Endodermal cell (in vitro differentiated cells): ENCODE measurements at regions not wholly inside any gene's neighbourhood (a gene's known extent, or its start where the extent isn't known, plus 50 kb on each side); places are given as distances from the start of the nearest gene placed in this dataset.

ENCODE experiments used
- DNase-seq: peaks from one replicate; pipeline ENCODE4 v3.0.0-alpha.2; 2017
- H3K27ac ChIP-seq: 2 replicates; pipeline ENCODE4 v1.5.1; 2013; ENCODE audit warnings: mild to moderate bottlenecking, low read depth, low read length, moderate library complexity
- H3K27me3 ChIP-seq: 2 replicates; pipeline ENCODE4 v1.6.1; 2013; ENCODE audit warnings: mild to moderate bottlenecking, low read length, moderate library complexity; ENCODE audit not compliant: insufficient read depth, control insufficient read depth, poor library complexity, severe bottlenecking
- H3K36me3 ChIP-seq: 2 replicates; pipeline ENCODE4 v1.7.0; 2013; ENCODE audit warnings: mild to moderate bottlenecking, low read length, moderate library complexity; ENCODE audit not compliant: control insufficient read depth, insufficient read depth
- H3K4me1 ChIP-seq: one replicate; pipeline ENCODE4 v1.7.0; 2013; ENCODE audit warnings: low read length; ENCODE audit not compliant: control insufficient read depth, insufficient read depth
- H3K4me3 ChIP-seq: 2 replicates; pipeline ENCODE4 v1.5.1; 2013; ENCODE audit warnings: mild to moderate bottlenecking, low read length, moderate library complexity
- H3K9ac ChIP-seq: 2 replicates; pipeline ENCODE4 v1.6.1; 2013; ENCODE audit warnings: mild to moderate bottlenecking, low read length, moderate library complexity; ENCODE audit not compliant: poor library complexity, severe bottlenecking; ENCODE audit errors: extremely low read depth
- H3K9me3 ChIP-seq: 2 replicates; pipeline ENCODE4 v1.6.1; 2013; ENCODE audit warnings: mild to moderate bottlenecking, low read length, moderate library complexity; ENCODE audit not compliant: control insufficient read depth
- H3K27ac Mint-ChIP-seq: 2 replicates; pipeline ENCODE4 v1.8.0; 2020; ENCODE audit warnings: mixed read lengths
- H3K27me3 Mint-ChIP-seq: 2 replicates; pipeline ENCODE4 v1.8.0; 2021; ENCODE audit warnings: mild to moderate bottlenecking, mixed read lengths; ENCODE audit not compliant: insufficient read depth
- H3K36me3 Mint-ChIP-seq: 2 replicates; pipeline ENCODE4 v1.8.0; 2020; ENCODE audit warnings: low read depth, mixed read lengths
- H3K4me1 Mint-ChIP-seq: 2 replicates; pipeline ENCODE4 v1.8.0; 2020; ENCODE audit warnings: mixed read lengths
- H3K4me3 Mint-ChIP-seq: 2 replicates; pipeline ENCODE4 v1.8.0; 2020; ENCODE audit warnings: mild to moderate bottlenecking, moderate library complexity, mixed read lengths
- H3K9me3 Mint-ChIP-seq: 2 replicates; pipeline ENCODE4 v1.8.0; 2020; ENCODE audit warnings: mild to moderate bottlenecking, mixed read lengths
- WGBS, 2 experiments: methylation state at CpG; one replicate each; pipeline versions ENCODE4 v1.1.5 to v1.1.7; 2013; ENCODE audit warnings: missing lambda C conversion rate in 2 of 2, mixed read lengths in 1 of 2; ENCODE audit not compliant: insufficient coverage in 1 of 2, insufficient read length in 1 of 2; 5-methylcytosine and 5-hydroxymethylcytosine counted together
- TF ChIP-seq, protein P1 (sequence below): fragments of 200-600 bp; sonication (generic); conservative IDR thresholded peaks from 2 replicates; pipeline ENCODE4 v1.5.0; 2021; ENCODE audit warnings: antibody characterized with exemption, mild to moderate bottlenecking

DNA sequence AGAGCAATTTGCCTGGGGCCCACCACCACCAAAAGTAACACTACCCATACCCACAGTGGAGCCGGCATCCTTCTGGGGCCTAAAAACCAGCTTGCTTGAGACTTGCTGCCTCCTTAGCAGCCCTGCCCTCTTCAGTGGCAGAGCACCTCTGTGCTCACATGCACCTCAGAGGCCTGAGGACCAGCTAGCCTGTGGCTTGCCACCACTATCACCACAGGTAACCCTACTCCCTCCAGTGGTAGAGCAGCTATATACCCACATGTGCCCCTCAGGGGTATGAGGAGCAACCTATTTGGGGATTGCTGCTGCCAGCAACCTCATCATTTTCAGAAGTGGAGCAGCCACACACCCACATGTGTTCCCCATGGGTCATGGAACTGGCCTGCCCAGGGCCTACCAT, 111.4 kb upstream of the SPRY2 start:
- WGBS, 2 experiments, result 100% methylated on average over 1 of the region's 1 CpG; no CpG with 5 or more reads in 1 of the 2 experiments
- H3K27ac Mint-ChIP-seq, result no peak overlapping the region
- no peaks in the 10 kb centered on the region for H3K9me3 Mint-ChIP-seq
- TF ChIP-seq, protein P1, sequence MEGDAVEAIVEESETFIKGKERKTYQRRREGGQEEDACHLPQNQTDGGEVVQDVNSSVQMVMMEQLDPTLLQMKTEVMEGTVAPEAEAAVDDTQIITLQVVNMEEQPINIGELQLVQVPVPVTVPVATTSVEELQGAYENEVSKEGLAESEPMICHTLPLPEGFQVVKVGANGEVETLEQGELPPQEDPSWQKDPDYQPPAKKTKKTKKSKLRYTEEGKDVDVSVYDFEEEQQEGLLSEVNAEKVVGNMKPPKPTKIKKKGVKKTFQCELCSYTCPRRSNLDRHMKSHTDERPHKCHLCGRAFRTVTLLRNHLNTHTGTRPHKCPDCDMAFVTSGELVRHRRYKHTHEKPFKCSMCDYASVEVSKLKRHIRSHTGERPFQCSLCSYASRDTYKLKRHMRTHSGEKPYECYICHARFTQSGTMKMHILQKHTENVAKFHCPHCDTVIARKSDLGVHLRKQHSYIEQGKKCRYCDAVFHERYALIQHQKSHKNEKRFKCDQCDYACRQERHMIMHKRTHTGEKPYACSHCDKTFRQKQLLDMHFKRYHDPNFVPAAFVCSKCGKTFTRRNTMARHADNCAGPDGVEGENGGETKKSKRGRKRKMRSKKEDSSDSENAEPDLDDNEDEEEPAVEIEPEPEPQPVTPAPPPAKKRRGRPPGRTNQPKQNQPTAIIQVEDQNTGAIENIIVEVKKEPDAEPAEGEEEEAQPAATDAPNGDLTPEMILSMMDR, result peak; percentile 25
- H3K27me3 Mint-ChIP-seq, result no peaks in the 10 kb centered on the region
- Histone ChIP-seq H3K27ac (no peak overlapping the region), H3K4me3 (no peak overlapping the region), H3K27me3 (no peaks in the 10 kb centered on the region), H3K4me1 (no peaks in the 10 kb centered on the region), H3K36me3 (no peaks in the 10 kb centered on the region), H3K9ac (no peak overlapping the region), H3K9me3 (no peaks in the 10 kb centered on the region)
- DNase-seq, result no peak
- no peaks in the 10 kb centered on the region for H3K4me1 Mint-ChIP-seq
- no peaks in the 10 kb centered on the region for H3K36me3 Mint-ChIP-seq
- no peak overlapping the region for H3K4me3 Mint-ChIP-seq

- Mint-ChIP-seq H3K27me3 (no peaks in the 10 kb centered on the region), H3K4me3 (no peak overlapping the region), H3K27ac (peak overlapping the region; percentile 5), H3K4me1 (no peaks in the 10 kb centered on the region), H3K9me3 (no peaks in the 10 kb centered on the region), H3K36me3 (no peaks in the 10 kb centered on the region)
- no peaks in the 10 kb centered on the region for H3K4me1 ChIP-seq
- no peaks in the 10 kb centered on the region for H3K9me3 ChIP-seq
- TF ChIP-seq, protein P1, result no peak
- 91% methylated on average over 2 of the region's 2 CpGs; no CpG with 5 or more reads in 1 of the 2 experiments for WGBS, 2 experiments
- no peaks in the 10 kb centered on the region for H3K36me3 ChIP-seq
- DNase-seq, result no peak
- H3K9ac ChIP-seq, result no peak overlapping the region
- H3K27me3 ChIP-seq, result no peaks in the 10 kb centered on the region
- H3K4me3 ChIP-seq, result no peak overlapping the region
- no peak overlapping the region for H3K27ac ChIP-seq
These were observed 110.7 kb upstream of the SPRY2 start for GRCh38 chr13:80451641-80452040.

DNA sequence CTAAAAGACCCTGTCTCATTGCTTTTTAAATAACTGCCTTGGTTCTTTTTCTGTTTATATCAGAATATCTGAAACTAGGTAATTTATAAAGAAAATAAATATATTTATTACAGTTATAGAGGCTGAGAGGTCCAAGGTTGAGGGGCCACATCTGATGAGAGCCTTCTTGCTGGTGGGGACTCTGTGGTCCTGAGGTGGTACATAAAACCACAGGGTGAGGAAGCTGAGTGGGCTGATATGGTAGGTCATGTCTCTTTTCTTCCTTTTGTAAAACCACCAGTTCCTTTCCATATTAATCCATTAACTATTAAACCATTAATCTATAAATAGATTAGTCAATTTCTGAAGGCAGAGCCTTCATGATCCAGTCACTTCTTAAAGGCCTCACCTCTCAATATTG, 109.5 kb upstream of the SPRY2 start:
- H3K27ac Mint-ChIP-seq, result no peak overlapping the region
- H3K4me1 Mint-ChIP-seq, result no peaks in the 10 kb centered on the region
- H3K36me3 Mint-ChIP-seq, result no peaks in the 10 kb centered on the region
- H3K27me3 ChIP-seq, result no peaks in the 10 kb centered on the region
- no peak overlapping the region for H3K4me3 Mint-ChIP-seq
- no peaks in the 10 kb centered on the region for H3K9me3 Mint-ChIP-seq
- H3K27me3 Mint-ChIP-seq, result no peaks in the 10 kb centered on the region
- H3K9me3 ChIP-seq, result no peaks in the 10 kb centered on the region
- H3K9ac ChIP-seq, result no peak overlapping the region
- TF ChIP-seq, protein P1, result no peak
- H3K27ac ChIP-seq, result no peak overlapping the region
- H3K4me1 ChIP-seq, result no peaks in the 10 kb centered on the region
- H3K36me3 ChIP-seq, result no peaks in the 10 kb centered on the region
- no peak for DNase-seq
- H3K4me3 ChIP-seq, result no peak overlapping the region
